Fibroblast of peridontal ligament (primary cell): ENCODE measurements at regions not wholly inside any gene's neighbourhood (a gene's known extent, or its start where the extent isn't known, plus 50 kb on each side); places are given as distances from the start of the nearest gene placed in this dataset.
A peak's percentile ranks its signal among the peaks of the same experiment; 100 is the strongest.
"Not testable (repeated sequence)": the region's sequence is repeated elsewhere in the genome, so short reads cannot be mapped to it uniquely, and the experiment has no call there.

Experiments
- DNase-seq: peaks from one replicate; pipeline ENCODE4 v3.0.0-alpha.2; 2010; ENCODE audit errors: extremely low read depth

- DNase-seq, result no peak
Observed at GRCh38 chr1:165147799-165148198, 208.7 kb downstream of the LMX1A start.

GRCh38 chr1:165144757-165145397 is 211.6 kb downstream of the LMX1A start:
- peak; percentile 47 for DNase-seq

DNA sequence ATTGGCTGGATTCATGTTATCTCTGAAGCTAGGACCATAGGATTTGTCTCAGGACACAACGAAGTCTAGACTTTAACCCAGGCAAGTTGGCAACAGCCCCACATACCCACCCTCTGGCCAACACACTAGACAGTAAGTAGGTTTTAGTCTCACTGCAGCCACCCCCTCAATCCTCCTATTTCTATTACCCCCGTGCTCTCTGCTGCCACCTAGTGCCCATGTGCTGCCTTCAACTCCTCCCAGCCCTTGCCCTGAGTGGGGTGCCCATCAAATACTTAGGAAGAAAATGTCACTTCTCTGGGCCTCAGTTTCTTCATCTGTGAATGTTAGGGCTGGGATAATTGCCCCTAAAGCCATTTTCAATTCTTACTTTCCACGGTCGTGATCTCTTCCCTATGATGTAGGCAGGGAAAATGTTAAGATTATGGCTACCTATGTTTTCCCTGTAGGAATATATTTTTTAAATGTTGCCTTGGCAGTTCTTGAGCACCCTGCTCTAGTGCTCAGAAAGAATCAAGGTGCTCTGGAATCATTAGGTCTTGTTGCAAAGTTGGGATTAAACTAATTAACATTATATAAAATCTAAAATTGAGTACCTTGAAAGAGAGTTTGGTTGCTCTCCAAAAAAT is 213.0 kb downstream of the LMX1A start:
- DNase-seq, result no peak

GRCh38 chr1:165138960-165139359 is 217.6 kb downstream of the LMX1A start:
- DNase-seq, result no peak

GRCh38 chr1:165137551-165138316 is 218.8 kb downstream of the LMX1A start:
- no peak for DNase-seq

DNA sequence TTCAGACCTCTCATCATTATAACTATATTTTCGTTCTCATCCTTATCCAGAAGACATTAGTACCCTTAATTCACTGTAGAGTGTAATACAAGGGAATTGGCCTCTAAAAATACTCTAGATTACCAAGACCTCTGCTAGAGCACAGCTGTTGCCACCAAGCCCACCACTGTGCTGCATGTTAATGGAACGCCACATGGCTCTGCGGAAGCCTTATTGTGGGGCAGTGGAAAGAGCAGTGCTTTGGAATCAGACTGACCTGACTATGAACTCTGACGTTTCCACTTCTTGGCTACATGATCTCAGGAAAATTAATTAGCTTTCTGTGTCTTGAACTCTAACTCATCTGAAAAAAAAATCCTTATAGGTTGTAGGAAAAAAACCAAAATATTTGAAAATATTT is 222.1 kb downstream of the LMX1A start:
- DNase-seq, result no peak

DNA sequence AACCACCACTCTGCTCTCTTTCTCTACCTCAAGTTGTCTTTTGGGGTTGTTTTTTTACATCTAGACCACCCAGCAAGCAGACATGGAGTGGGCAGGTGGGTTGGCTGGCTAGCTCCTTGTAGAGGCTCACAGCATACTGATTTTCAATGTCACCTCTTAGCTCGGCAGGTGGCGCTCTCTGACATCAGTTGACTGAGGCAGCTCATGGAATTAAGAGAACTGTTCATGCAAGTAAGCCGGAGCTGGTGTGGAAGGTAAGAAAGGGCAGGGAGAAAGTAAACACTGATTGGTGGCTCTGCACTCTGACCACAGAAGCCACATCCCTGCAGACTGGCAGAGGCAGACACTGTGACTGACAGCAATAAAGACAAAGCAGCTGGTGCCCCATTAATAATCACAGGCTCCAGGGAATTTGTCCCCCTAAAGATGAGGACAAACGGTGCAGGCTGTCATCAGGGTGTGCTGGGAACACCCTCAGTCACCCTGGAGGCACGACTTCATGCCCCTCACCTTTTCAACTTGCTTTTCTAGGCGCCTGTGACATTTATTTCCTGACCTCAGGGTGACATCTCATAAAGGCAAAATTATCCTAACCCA is 226.8 kb downstream of the LMX1A start:
- no peak for DNase-seq

DNA sequence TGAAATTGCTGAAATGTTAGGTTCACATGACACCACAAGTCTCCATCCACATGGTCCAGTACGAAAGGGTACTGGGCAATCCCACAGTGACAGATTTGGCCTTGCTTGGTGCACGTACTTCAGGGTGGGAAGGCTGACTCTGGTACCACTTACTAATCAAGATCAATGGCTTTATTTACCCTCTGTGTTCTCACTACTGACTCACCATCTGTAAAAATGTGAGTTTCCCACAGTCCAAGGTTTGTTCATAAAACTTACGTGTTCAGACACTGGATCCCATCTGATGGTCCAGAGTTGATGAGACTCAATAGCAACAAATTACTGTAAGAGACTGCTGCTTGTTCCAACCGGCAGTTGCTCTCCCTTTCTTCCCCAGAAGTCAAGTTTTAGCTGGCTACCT is 231.7 kb downstream of the LMX1A start:
- no peak for DNase-seq

DNA sequence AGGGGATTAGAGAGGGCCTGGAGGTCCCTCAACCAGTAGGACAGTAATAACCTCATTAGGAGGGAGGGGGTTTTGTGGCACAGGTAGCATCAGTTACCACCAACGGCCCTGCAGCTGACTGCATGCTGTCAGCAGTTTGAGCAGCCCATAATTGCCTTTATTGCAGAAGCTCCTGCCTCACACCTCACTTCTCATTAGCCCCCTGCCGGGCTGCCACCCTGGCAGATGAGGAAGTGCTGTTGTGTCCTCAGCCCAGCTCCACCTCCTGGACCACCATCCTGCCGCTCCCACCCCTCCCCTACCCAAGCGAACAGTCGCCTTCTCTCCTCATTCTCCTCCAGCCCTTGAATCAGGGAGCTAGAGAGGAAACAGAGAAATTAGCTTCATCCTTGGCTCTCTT is 237.4 kb downstream of the LMX1A start:
- no peak for DNase-seq

DNA sequence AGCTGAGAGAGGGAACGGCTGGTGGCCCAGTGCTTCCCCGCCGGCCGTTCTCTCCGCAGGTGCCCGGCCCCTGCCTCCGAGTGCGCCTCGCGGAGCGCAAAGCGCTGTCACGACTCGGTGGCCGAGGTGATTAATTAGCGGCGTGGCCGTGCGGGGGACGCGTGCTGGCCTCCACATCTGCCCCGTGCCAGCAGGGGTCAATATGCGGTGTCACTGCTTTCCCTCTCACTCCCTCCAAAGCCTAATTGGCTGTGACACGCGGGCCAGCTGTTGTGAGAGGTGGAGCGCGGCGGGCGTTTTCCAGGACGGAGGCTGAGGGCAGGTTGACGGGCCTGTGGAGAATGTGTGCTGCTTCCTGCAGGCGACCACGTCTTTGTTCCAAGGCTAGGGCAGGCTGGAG is 239.0 kb downstream of the LMX1A start:
- DNase-seq, result no peak

DNA sequence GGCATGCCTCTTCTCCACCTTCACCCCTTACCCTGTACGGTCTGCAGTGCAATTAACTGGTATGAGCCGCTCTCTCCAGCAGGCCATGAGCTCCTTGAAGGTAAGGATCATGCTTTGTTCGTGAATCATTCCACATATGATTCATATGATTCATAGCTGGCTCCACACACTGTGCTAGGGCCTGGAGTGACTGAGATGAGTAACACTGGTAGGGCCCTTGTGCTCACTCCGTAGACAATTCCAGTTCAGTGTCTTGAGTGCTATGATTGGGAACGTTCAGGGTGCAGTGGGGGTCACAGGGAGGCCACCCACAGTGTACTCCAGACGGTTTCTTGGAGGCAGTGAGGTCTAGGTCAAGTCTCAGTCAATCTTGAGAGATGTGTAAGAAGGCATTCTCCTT is 239.8 kb downstream of the LMX1A start:
- DNase-seq, result no peak

GRCh38 chr1:165116171-165116570 is 240.3 kb downstream of the LMX1A start:
- DNase-seq, result no peak

DNA sequence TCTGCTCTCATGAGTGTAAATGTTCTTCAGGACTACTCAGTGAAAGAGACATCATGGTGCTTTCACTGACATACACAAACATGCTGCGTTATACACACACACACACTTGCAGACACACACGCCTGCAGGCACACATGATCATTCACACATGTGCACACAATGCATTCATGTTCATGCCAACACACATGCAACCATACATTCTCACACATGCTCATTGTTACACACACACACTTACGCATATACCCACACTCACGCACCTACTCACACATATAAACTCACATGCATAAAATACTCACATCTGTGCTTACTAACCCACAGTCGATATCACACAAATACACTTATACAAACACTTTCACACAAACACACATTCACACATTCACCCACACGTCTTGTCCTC is 241.6 kb downstream of the LMX1A start:
- no peak for DNase-seq

GRCh38 chr1:165114022-165114888 is 242.3 kb downstream of the LMX1A start:
- peak; percentile 62 for DNase-seq

DNA sequence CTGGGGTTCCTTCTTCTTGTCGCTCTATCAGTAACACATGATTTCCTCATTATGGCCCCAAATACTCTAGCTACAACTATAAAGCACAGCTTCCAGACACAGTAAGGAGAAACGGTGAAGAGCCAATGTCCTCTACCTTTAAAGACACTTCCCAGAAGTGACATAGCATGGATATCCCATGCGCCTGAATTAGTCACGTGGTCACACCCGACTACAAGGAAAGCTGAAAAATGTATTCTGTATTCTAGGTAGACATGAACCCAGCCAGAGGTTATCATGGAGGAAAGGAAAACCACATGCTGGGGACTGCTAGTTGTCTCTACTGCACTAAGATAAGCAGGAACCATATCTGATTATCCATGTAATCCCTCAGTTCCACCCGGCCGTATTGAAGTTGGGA is 244.3 kb downstream of the LMX1A start:
- no peak for DNase-seq

DNA sequence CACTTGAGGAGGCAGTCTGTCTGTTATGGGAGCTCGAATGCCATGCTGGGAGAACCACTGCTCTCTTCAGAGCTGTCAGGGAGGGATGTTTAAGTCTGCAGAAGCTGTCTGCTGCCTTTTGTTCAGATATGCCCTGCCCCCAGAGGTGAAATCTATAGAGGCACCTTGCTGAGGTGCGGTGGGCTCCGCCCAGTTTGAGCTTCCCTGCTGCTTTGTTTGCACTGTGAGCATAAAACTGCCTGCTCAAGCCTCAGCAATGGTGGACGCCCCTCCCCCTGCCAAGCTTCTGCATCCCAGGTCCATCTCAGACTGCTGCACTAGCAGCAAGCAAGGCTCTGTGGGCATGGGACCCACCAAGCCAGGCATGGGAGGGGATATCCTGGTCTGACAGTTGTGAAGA is 247.5 kb downstream of the LMX1A start:
- DNase-seq, result no peak

GRCh38 chr1:165092542-165093162 is 263.9 kb downstream of the LMX1A start:
- not testable (repeated sequence) for DNase-seq

DNA sequence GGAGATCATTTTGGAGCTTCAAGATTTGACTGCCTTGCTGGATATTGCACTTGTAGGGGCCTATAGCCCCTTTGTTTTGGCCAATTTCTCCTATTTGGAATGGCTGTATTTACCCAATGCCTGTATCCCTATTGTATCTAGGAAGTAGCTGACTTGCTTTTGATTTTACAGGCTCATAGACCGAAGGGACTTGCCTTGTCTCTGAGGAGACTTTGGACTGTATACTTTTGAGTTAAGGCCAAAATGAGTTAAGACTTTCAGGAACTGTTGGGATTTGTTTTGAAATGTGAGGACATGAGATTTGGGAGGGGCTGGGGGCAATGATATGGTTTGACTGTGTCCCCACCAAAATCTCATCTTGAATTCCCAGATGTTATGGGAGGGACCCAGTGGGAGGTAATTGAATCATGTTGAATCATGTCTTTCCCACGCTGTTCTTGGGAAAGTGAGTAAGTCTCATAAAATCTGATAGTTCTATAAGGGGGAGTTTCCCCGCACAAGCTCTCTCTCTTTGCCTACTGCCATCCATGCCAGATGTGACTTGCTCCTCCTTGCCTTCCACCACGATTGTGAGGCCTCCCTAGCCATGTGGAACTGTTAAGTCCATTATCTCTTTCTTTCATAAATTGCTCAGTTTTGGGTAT is 276.1 kb downstream of the LMX1A start:
- DNase-seq, result no peak

DNA sequence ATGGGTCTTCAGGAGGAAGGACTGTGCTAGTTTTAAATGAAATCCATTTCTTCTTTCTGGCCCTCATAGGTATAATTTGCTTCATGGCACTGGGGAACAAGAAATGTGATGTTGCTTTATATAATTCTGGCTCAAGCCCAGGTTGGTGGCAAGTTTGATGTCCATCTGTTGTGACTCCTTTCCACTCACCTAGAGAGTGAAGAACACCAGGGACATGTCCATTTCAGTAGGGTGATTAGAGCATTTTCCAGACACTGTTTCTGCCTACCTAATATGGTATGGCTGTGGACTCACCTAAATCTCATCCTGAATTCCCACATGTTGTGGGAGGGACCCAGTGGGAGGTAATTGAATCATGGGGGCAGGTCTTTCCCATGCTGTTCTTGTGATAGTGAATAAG is 278.1 kb downstream of the LMX1A start:
- no peak for DNase-seq

DNA sequence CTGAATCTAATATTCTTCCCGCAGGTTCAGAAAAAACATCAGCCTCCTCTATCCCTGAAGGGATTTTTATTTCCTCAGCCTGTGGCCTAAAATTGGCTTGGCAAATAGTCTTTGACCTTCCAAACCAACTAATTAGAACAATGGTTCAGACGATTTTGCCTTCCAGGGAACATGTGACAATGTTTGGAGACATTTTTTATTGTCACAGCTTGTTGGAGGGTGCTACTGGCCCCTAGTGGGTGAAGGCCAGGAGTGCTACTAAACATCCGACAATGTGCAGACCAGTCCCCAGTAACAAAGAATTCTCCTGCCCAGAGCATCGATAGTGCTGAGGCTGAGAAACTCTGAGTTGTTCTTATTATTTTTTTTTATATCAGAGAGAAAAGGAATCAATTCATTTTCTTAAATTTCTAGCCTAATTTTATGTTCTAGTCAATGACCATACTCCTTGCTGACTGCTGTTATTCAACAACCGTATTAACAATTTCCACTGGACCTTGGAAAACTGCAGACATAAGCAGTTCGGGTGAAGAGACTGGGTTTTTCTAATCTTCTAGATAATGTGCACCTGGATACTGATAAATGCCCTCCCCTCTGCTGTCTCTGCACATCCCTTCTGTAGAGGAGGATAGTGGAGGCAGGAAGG is 280.7 kb downstream of the LMX1A start:
- peak; percentile 4 for DNase-seq
